ENCODE measurements at regions not wholly inside any gene's neighbourhood (a gene's known extent, or its start where the extent isn't known, plus 50 kb on each side); places are given as distances from the start of the nearest gene placed in this dataset.

DNA sequence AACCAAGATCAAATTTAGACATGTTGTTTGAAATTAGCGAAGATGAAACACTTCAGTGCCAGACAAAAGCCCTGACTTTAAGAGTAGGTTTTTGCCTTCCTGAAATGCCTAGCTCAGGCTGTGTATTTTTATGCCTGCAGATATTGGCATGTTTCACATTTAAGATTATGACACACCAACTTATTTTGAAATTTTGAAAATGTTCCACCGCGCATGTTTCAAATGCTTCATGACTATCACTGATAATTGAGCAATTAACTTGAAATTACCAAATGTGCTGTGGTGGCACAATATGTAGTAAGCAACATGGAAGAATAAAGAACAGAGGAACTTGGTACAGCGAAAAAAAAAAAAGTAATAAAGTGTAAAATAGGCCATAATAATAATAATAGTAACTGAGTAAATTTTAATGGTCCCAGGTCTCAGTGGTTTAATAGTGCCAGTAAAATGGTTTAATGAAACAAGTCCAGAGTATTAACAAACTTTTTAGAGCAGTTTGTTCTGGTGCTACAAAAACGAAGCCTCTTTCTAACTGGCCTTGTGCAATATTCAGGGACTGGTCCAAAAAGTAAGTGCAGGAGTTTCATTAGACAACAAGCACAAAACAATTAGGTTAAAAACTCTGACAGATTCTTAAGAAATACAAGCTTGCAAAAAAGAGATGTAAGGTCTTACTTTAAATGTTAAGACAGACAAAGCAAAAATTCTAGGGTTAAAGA is 112.5 kb upstream of the SOX6 start:
- Histone ChIP-seq H3K27me3 (replicated peaks; ENCODE audit: insufficient read depth) (no peaks in the 10 kb centered on the region; the same call in 1 of the 2 replicates), H3K4me2 (ENCODE audit: unreplicated experiment) (no peak overlapping the region), H3K9me3 (ENCODE audit: low read depth) (no peaks in the 10 kb centered on the region), H2AFZ (no peak overlapping the region), H3K9me2 (ENCODE audit: insufficient read depth) (no peaks in the 10 kb centered on the region), H3K4me3 (no peak overlapping the region), H3F3A (ENCODE audit: insufficient read depth) (no peaks in the 10 kb centered on the region), H3K4me1 (ENCODE audit: insufficient read depth) (no peaks in the 10 kb centered on the region), H3K36me3 (ENCODE audit: low read depth) (no peaks in the 10 kb centered on the region), H4K20me1 (ENCODE audit: insufficient read depth) (no peaks in the 10 kb centered on the region), H3K27ac (no peak overlapping the region), H3K79me2 (ENCODE audit: insufficient read depth) (no peaks in the 10 kb centered on the region), H3K9ac (no peak overlapping the region)
- in situ Hi-C loops (cut with MboI), result no loop called here
- 46 to 48% methylated on average over 5 of the region's 5 CpGs for WGBS, 2 experiments (ENCODE audit: low coverage in 1 of 2, low lambda C conversion rate in 2 of 2, missing lambda C conversion rate in 2 of 2)
- TF ChIP-seq EZH2phosphoT487 (IDR thresholded peaks at IDR 0.05; ENCODE audit: insufficient read depth, low read depth) (no peak), EZH2 (IDR thresholded peaks at IDR 0.05; ENCODE audit: insufficient read depth, poor library complexity, severe bottlenecking) (no peak)
- no peak for DNase-seq

DNA sequence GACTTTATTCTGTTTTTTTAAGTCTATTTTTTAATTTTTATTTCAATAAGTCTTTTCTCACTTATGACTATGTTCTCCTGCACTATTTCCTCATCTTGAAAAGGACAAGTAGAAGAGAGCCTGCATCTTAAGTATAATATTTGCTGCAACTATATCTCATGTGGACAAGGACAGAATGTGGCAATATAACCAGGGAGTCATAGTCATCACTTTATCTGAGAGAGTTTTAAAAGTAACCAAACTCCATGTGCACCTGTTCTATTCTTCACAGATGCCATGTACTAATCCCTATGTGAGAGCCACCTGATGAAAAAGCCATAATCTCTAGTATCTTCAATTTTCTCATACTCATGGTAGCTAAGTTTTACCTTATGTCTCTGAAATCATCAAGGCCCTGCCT is 104.2 kb upstream of the SOX6 start:
- H3K4me1 ChIP-seq (ENCODE audit: insufficient read depth), result no peaks in the 10 kb centered on the region
- H4K20me1 ChIP-seq (ENCODE audit: insufficient read depth), result no peaks in the 10 kb centered on the region
- no peak overlapping the region for H3K9ac ChIP-seq
- TF ChIP-seq EZH2 (IDR thresholded peaks at IDR 0.05; ENCODE audit: insufficient read depth, poor library complexity, severe bottlenecking), result no peak
- TF ChIP-seq EZH2phosphoT487 (IDR thresholded peaks at IDR 0.05; ENCODE audit: insufficient read depth, low read depth), result no peak
- no peaks in the 10 kb centered on the region for H3K79me2 ChIP-seq (ENCODE audit: insufficient read depth)
- no peaks in the 10 kb centered on the region for H3K27me3 ChIP-seq (replicated peaks; ENCODE audit: insufficient read depth)
- no peak for DNase-seq
- H3K36me3 ChIP-seq (ENCODE audit: low read depth), result no peaks in the 10 kb centered on the region
- H3K4me2 ChIP-seq (ENCODE audit: unreplicated experiment), result no peak overlapping the region
- H2AFZ ChIP-seq, result no peak overlapping the region
- H3K4me3 ChIP-seq, result no peak overlapping the region
- H3K9me3 ChIP-seq (ENCODE audit: low read depth), result no peaks in the 10 kb centered on the region
- no peaks in the 10 kb centered on the region for H3K9me2 ChIP-seq (ENCODE audit: insufficient read depth)
- in situ Hi-C loops (cut with MboI), result no loop called here
- no peaks in the 10 kb centered on the region for H3F3A ChIP-seq (ENCODE audit: insufficient read depth)
- H3K27ac ChIP-seq, result no peak overlapping the region

DNA sequence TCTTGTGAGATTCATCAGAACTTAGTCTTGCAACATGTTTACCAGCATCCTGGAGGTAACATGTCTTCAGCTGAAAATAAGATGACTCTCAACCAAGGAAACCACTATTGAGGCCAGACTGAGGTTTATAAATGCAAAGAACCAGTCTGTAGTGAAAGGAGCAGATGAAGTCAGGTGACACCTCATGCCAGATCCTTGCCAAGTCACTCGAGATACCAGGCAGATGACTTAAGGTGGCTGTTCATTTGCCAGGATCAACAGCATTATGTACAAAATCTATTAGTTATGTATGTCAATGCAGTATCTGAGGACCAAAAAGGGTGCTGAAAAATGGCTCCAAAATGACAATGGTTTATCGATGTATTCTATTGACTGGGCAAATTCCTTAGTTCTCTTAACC is 100.0 kb upstream of the SOX6 start:
- no peak overlapping the region for H2AFZ ChIP-seq
- no peak overlapping the region for H3K4me2 ChIP-seq (ENCODE audit: unreplicated experiment)
- H3K9me2 ChIP-seq (ENCODE audit: insufficient read depth), result no peaks in the 10 kb centered on the region
- H3K9ac ChIP-seq, result no peak overlapping the region
- no peaks in the 10 kb centered on the region for H3K36me3 ChIP-seq (ENCODE audit: low read depth)
- H3K27me3 ChIP-seq (replicated peaks; ENCODE audit: insufficient read depth), result no peaks in the 10 kb centered on the region
- in situ Hi-C loops (cut with MboI), result no loop called here
- no peaks in the 10 kb centered on the region for H3K79me2 ChIP-seq (ENCODE audit: insufficient read depth)
- H3F3A ChIP-seq (ENCODE audit: insufficient read depth), result no peaks in the 10 kb centered on the region
- TF ChIP-seq EZH2 (IDR thresholded peaks at IDR 0.05; ENCODE audit: insufficient read depth, poor library complexity, severe bottlenecking) (no peak), EZH2phosphoT487 (IDR thresholded peaks at IDR 0.05; ENCODE audit: insufficient read depth, low read depth) (no peak)
- 20 to 21% methylated on average over 2 of the region's 2 CpGs for WGBS, 2 experiments (ENCODE audit: low coverage in 1 of 2, low lambda C conversion rate in 2 of 2, missing lambda C conversion rate in 2 of 2)
- no peaks in the 10 kb centered on the region for H3K9me3 ChIP-seq (ENCODE audit: low read depth)
- H3K4me1 ChIP-seq (ENCODE audit: insufficient read depth), result no peaks in the 10 kb centered on the region
- H3K4me3 ChIP-seq, result no peak overlapping the region
- no peaks in the 10 kb centered on the region for H4K20me1 ChIP-seq (ENCODE audit: insufficient read depth)
- H3K27ac ChIP-seq, result no peak overlapping the region
- DNase-seq, result no peak

DNA sequence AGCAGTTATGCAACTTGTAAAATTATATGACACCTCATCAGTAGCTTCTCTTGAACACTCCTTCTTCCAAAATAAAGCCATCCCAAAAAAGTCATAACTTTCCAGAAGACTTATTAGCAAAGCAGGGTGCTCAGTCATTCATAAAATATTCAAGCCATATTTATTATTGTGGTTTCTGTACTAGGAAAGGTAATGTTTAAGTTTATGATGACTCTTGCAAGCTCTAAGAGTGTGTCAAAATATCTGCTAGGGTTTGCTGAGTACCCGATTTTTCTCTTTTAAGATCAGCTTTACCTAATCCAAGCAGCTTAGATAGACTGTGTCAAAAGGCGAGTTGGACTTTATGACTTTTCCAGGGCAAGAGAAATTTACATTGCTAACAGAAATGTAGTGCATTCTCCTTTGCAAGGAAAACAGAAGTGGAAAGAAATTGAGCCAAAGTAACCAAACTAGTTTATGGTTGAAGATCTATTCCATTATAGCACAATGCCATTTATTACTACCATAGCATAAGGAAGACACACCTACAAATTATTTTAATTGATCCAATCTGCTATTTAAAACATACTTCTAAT is 98.0 kb upstream of the SOX6 start:
- TF ChIP-seq EZH2 (IDR thresholded peaks at IDR 0.05; ENCODE audit: insufficient read depth, poor library complexity, severe bottlenecking) (no peak), EZH2phosphoT487 (IDR thresholded peaks at IDR 0.05; ENCODE audit: insufficient read depth, low read depth) (no peak)
- H3F3A ChIP-seq (ENCODE audit: insufficient read depth), result no peaks in the 10 kb centered on the region
- no peak overlapping the region for H3K4me3 ChIP-seq
- no peak overlapping the region for H3K4me2 ChIP-seq (ENCODE audit: unreplicated experiment)
- no peaks in the 10 kb centered on the region for H3K4me1 ChIP-seq (ENCODE audit: insufficient read depth)
- no peak overlapping the region for H3K27ac ChIP-seq
- no peaks in the 10 kb centered on the region for H3K27me3 ChIP-seq (replicated peaks; ENCODE audit: insufficient read depth)
- no peaks in the 10 kb centered on the region for H3K79me2 ChIP-seq (ENCODE audit: insufficient read depth)
- no peaks in the 10 kb centered on the region for H3K9me2 ChIP-seq (ENCODE audit: insufficient read depth)
- no peak for DNase-seq
- WGBS, 2 experiments (ENCODE audit: low coverage in 1 of 2, low lambda C conversion rate in 2 of 2, missing lambda C conversion rate in 2 of 2), result 7 to 22% methylated on average over 2 of the region's 2 CpGs
- no peak overlapping the region for H2AFZ ChIP-seq
- H3K9ac ChIP-seq, result no peak overlapping the region
- H3K36me3 ChIP-seq (ENCODE audit: low read depth), result no peaks in the 10 kb centered on the region
- no peaks in the 10 kb centered on the region for H3K9me3 ChIP-seq (ENCODE audit: low read depth)
- in situ Hi-C loops (cut with MboI), result no loop called here
- H4K20me1 ChIP-seq (ENCODE audit: insufficient read depth), result no peaks in the 10 kb centered on the region
